VCaP (cell line): ENCODE measurements at regions not wholly inside any gene's neighbourhood (a gene's known extent, or its start where the extent isn't known, plus 50 kb on each side); places are given as distances from the start of the nearest gene placed in this dataset.
A peak's percentile ranks its signal among the peaks of the same experiment; 100 is the strongest.

Experiments used
- H3K27ac ChIP-seq: fragments of 450-650 bp; 2 replicates; pipeline ENCODE4 v1.5.1; 2017
- TF ChIP-seq, protein P1 (sequence below): fragments of 450-650 bp; conservative IDR thresholded peaks from 2 replicates; pipeline ENCODE4 v1.5.1; 2017; ENCODE audit warnings: mild to moderate bottlenecking, moderate library complexity

DNA sequence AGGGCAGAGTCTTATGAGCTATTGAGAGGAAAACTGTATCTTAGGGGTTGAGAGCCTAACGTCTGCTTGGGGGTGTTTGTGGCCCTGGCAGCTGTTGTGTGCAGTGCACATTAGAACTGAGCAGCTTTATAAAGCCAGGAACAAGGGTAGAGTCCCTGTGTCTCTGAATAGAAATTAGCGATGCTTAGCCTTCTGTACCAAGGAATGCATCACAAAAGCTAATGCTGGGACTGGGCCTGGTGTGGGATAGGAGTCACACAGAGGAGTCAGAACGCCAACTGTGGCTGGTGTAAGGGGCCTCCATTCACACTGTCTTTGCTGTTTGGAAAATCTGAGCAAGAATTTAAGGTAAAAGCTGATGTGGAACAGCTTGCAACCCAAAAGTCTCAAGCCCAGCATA is 283.2 kb downstream of the SOX11 start:
- TF ChIP-seq, protein P1, sequence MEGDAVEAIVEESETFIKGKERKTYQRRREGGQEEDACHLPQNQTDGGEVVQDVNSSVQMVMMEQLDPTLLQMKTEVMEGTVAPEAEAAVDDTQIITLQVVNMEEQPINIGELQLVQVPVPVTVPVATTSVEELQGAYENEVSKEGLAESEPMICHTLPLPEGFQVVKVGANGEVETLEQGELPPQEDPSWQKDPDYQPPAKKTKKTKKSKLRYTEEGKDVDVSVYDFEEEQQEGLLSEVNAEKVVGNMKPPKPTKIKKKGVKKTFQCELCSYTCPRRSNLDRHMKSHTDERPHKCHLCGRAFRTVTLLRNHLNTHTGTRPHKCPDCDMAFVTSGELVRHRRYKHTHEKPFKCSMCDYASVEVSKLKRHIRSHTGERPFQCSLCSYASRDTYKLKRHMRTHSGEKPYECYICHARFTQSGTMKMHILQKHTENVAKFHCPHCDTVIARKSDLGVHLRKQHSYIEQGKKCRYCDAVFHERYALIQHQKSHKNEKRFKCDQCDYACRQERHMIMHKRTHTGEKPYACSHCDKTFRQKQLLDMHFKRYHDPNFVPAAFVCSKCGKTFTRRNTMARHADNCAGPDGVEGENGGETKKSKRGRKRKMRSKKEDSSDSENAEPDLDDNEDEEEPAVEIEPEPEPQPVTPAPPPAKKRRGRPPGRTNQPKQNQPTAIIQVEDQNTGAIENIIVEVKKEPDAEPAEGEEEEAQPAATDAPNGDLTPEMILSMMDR = no peak
- peak overlapping the region; percentile 89 for H3K27ac ChIP-seq

DNA sequence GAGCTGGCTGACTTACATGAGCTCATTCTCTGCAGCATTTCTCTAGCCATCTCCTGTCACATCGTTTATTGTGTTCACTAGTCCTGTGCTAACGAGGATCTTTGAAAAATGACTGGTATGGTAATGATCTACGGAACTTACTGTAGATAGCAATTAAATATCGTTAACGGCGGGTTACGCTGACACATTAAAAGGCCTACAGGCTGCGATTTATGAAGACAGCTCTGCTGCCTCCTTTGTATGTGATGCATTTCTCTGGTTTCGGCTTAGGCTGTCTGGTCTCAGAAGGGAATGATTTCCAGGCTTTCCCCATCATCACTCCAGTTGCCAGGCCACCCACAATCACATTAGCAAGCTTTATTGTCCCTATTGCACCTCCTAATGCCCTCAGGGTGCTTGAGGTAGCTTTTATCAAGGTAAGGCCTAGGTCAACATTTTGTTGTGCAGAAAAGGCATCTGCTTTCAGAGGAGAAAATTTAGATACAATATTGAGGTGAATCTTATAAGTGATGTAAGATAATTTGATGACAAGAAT is 284.4 kb downstream of the SOX11 start:
- TF ChIP-seq, protein P1 = no peak
- H3K27ac ChIP-seq = no peak overlapping the region; the same call in 1 of the 2 replicates

DNA sequence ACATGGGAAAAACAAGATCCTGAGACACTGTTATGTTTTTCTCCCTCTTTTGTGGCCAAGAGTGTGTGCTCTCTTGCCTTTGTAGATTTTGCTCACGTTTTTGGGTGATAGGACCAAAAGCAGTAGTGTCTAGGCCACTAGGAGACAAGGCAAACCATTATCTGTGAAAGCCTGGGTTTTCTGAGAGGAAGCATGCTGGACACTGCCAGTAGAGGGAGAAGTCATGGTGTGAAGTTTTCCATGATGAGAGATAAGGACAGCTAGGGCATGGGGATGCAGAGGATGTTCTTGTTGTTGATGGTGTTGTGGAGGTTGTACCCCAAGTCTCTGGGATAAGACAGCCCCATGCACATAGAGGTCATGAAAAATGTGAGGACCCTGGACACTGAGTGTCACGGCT is 285.3 kb downstream of the SOX11 start:
- H3K27ac ChIP-seq = no peak overlapping the region
- TF ChIP-seq, protein P1 = no peak; the same call in 1 of the 2 replicates

DNA sequence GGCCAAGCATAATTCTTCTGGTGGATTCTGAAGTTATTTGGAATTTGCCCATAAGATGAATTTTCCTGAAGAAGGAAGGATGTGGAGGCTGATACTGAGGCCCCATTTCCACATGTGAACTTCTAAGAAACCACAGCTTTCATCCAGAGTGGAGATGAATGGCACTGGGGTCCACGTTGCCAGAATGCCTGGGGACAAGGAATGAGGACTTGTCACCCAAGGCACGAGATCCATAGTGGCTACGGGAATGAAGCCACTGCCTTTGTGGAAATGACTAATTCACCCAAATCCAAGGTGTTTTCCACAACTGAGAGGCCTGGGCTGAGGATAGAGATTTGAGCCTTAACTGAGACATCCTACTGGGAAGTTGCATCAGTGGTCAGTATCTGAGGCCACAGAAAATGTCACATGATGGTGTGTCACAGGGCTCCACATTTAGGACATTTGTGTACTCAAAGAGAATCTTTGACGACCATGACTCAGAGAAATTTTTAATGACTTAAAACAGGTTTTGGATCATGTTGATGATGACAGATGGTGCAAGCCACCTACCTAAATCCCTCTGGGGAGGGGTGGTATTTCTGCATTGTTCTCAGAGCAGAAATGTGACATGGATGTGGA is 286.1 kb downstream of the SOX11 start:
- no peak overlapping the region for H3K27ac ChIP-seq
- TF ChIP-seq, protein P1 = no peak

DNA sequence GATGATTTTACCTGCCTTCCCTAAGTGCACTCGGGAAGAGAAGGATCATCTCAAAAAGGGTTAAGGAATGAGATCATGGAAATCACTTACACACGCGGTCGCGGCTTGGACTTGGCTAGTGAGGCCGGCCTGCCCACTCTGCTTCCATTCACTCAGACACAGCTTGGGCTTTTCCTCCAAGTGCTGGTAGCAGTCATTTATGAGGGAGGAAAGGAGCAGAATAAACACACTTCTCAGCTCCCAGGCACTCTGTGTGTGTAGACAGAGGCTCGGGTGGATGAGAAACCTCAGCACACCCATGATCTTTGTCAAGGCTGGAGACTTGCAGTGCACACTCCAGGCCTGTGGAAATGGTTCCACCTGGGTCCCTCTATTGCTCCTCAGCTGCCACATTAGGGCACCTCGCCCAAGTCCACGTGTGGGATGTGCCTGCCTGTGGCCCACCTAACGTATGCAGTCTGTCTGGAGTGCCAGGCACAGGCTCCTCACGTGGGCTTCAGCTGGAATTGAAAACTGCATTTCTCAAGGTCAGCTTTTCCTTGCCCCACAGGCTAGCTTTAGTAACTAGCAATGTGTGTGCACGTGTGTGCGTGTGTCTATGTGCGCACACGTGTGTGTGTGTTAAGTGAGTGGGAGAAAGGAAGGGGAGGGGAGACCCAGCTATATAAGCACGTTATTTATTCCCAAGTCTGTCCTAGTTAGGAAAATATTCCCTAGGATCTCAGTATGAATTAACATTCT is 288.4 kb downstream of the SOX11 start:
- H3K27ac ChIP-seq = peak overlapping the region; percentile 75
- TF ChIP-seq, protein P1 = no peak

DNA sequence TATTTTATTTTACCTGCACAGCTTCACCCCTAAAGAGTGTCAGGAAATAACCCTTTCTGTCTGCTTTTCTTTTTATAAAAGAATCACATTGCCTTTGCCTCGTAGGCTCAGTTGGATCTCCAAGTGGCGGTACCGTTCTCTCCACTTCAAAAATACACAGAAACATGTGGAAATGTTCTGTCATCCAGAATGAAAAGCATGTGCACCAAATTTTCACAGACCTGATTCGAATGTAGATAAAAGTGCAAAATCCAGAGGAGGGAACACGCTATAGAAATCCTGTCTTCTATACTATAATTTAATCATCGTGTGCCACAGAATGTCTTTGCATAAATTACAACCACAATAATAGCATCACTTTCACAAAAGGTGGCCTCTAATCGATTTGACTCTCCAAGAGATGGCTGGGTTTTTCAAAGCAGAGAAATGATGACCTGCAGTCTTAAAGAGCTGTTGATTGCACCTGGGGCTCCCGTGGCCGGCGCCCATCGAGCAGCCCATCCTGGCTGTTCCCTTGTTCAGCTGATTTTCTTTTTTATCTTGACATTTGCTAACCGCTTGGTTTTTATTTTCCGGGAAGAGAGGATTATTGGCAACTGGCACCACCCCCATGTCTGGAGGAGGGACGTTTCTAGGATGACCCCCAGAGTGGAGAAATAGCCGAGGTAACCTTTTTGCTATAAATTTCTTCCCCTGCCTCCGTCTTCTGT is 290.2 kb downstream of the SOX11 start:
- H3K27ac ChIP-seq = peak overlapping the region; percentile 75
- TF ChIP-seq, protein P1 = no peak

DNA sequence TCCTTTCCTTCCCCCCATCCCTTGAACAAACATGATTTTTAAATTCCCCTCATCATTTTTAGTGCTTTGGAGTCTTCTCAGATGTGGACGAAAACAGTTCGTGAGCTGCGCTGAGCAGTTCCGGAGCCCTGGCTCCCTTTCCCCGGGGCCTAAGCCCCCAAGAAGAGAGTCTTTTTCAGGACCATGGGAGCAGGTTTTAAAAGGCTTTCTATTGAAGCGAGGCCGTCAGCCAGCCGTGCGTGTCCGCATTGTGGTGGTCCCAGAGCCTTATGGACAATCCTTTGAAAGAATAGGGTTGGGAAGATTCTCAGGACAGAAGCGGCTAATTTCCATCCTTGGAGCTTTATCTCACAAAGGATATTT is 290.7 kb downstream of the SOX11 start:
- TF ChIP-seq, protein P1 = no peak
- H3K27ac ChIP-seq = no peak overlapping the region; the same call in 1 of the 2 replicates
